HG02588 (cell line): ENCODE measurements at regions not wholly inside any gene's neighbourhood (a gene's known extent, or its start where the extent isn't known, plus 50 kb on each side); places are given as distances from the start of the nearest gene placed in this dataset.

ENCODE experiments used
- ATAC-seq: cut with Tn5 transposase; IDR thresholded peaks from one replicate; pipeline ENCODE4 v1.9.1; 2021; ENCODE audit warnings: mild to moderate bottlenecking, moderate library complexity; ENCODE audit not compliant: unreplicated experiment

GRCh38 chr16:86104537-86105048, 205.6 kb downstream of the IRF8 start:
- ATAC-seq, result no peak

- ATAC-seq, result no peak
Measured at GRCh38 chr16:86107215-86107825, 208.4 kb downstream of the IRF8 start.

- ATAC-seq, result no peak
Measured at GRCh38 chr16:86108062-86108461, 209.1 kb downstream of the IRF8 start.

- no peak for ATAC-seq
Measured at GRCh38 chr16:86110134-86110533, 211.2 kb downstream of the IRF8 start.

GRCh38 chr16:86110726-86111125, 211.8 kb downstream of the IRF8 start:
- no peak for ATAC-seq

- no peak for ATAC-seq
Measured at GRCh38 chr16:86112178-86112577, 213.2 kb downstream of the IRF8 start.

GRCh38 chr16:86117235-86117634, 218.3 kb downstream of the IRF8 start:
- ATAC-seq, result no peak

GRCh38 chr16:86117756-86118155, 218.8 kb downstream of the IRF8 start:
- ATAC-seq, result no peak

- no peak for ATAC-seq
Measured at GRCh38 chr16:86118467-86119307, 219.7 kb downstream of the IRF8 start.

- ATAC-seq, result no peak
Measured at GRCh38 chr16:86120201-86121192, 221.5 kb downstream of the IRF8 start.

GRCh38 chr16:86121374-86122010, 222.5 kb downstream of the IRF8 start:
- ATAC-seq, result no peak

- no peak for ATAC-seq
Measured at GRCh38 chr16:86122681-86123342, 223.8 kb downstream of the IRF8 start.

GRCh38 chr16:86124321-86124720, 225.4 kb downstream of the IRF8 start:
- ATAC-seq, result no peak

GRCh38 chr16:86126891-86127290, 227.9 kb downstream of the IRF8 start:
- ATAC-seq, result no peak

- no peak for ATAC-seq
Measured at GRCh38 chr16:86127366-86127765, 228.4 kb downstream of the IRF8 start.

- no peak for ATAC-seq
Measured at GRCh38 chr16:86128246-86128645, 229.3 kb downstream of the IRF8 start.

- ATAC-seq, result no peak
Measured at GRCh38 chr16:86129541-86129940, 230.6 kb downstream of the IRF8 start.

- ATAC-seq, result no peak
Measured at GRCh38 chr16:86133377-86133776, 234.4 kb downstream of the IRF8 start.

GRCh38 chr16:86133847-86134375, 234.9 kb downstream of the IRF8 start:
- ATAC-seq, result no peak
